CD4-positive, alpha-beta T cell (primary cell): ENCODE measurements at regions not wholly inside any gene's neighbourhood (a gene's known extent, or its start where the extent isn't known, plus 50 kb on each side); places are given as distances from the start of the nearest gene placed in this dataset.

Experiments
- ATAC-seq: fragments of 200-7000 bp; cut with Tn5 transposase; one replicate; pipeline ENCODE4 v1.10.0; 2022; ENCODE audit warnings: mild to moderate bottlenecking; ENCODE audit not compliant: poor library complexity
- CTCF ChIA-PET: fragments of 350-600 bp; sonication (Branson Sonifier 250); formaldehyde crosslinking; loops from one replicate; lab custom pipeline; 2021; ENCODE audit warnings: antibody characterized with exemption, inconsistent platforms; lab: Charles Lee
- POLR2A ChIA-PET: fragments of 350-600 bp; sonication (Branson Sonifier 250); formaldehyde crosslinking; loops from one replicate; lab custom pipeline; 2021; ENCODE audit warnings: antibody characterized with exemption, inconsistent platforms; lab: Charles Lee
- DNase-seq, 14 experiments: peaks; one replicate each; pipeline ENCODE4 v3.0.0-alpha.2; 2013 to 2020; ENCODE audit warnings: mixed read lengths in 2 of 14
- H3K27ac ChIP-seq, 2 donors: one replicate each; pipeline versions ENCODE4 v1.5.1 to v1.7.0; 2013; ENCODE audit warnings: low read length in 2 of 2, low read depth in 1 of 2, mild to moderate bottlenecking in 1 of 2
- H3K27me3 ChIP-seq, 2 experiments: 1 replicate in 1 of 2; 2 replicates in 1 of 2; pipeline versions ENCODE4 v1.6.1 to v1.7.0; 2013; ENCODE audit warnings: low read length in 2 of 2, control low read depth in 1 of 2, mild to moderate bottlenecking in 1 of 2, moderate library complexity in 1 of 2; ENCODE audit not compliant: insufficient read depth in 2 of 2, control insufficient read depth in 1 of 2
- H3K36me3 ChIP-seq: one replicate; pipeline ENCODE4 v1.6.1; 2013; ENCODE audit warnings: low read length, control low read depth; ENCODE audit not compliant: insufficient read depth
- H3K4me1 ChIP-seq: one replicate; pipeline ENCODE4 v1.6.1; 2013; ENCODE audit warnings: low read length, control low read depth; ENCODE audit not compliant: insufficient read depth
- H3K4me3 ChIP-seq: one replicate; pipeline ENCODE4 v1.5.1; 2013; ENCODE audit warnings: mild to moderate bottlenecking, low read length, moderate library complexity
- H3K9me3 ChIP-seq, 2 experiments: 1 replicate in 1 of 2; 2 replicates in 1 of 2; pipeline versions ENCODE4 v1.6.1 to v1.7.0; 2013; ENCODE audit warnings: low read length in 2 of 2, mild to moderate bottlenecking in 2 of 2, control low read depth in 1 of 2, moderate library complexity in 1 of 2; ENCODE audit not compliant: control insufficient read depth in 1 of 2, insufficient read depth in 1 of 2
- H3K27ac Mint-ChIP-seq: one replicate; pipeline ENCODE4 v1.8.0; 2020; ENCODE audit warnings: mixed read lengths
- H3K27me3 Mint-ChIP-seq: one replicate; pipeline ENCODE4 v1.8.0; 2021; ENCODE audit warnings: mixed read lengths
- H3K36me3 Mint-ChIP-seq: one replicate; pipeline ENCODE4 v1.8.0; 2021; ENCODE audit warnings: low read depth, mixed read lengths
- H3K4me1 Mint-ChIP-seq: one replicate; pipeline ENCODE4 v1.8.0; 2021; ENCODE audit warnings: low read depth, mixed read lengths
- H3K4me3 Mint-ChIP-seq: one replicate; pipeline ENCODE4 v1.8.0; 2020; ENCODE audit warnings: mild to moderate bottlenecking, mixed read lengths
- H3K9me3 Mint-ChIP-seq: one replicate; pipeline ENCODE4 v1.8.0; 2020; ENCODE audit warnings: mixed read lengths
- CTCF ChIP-seq: fragments of 200-600 bp; IDR thresholded peaks from one replicate; pipeline ENCODE4 v1.8.0; 2022; ENCODE audit warnings: antibody characterized with exemption, mild to moderate bottlenecking
- intact Hi-C, 2 experiments: fragments of 100-400 bp; cut with DNase I in 1 of 2; cut with micrococcal nuclease in 1 of 2; formaldehyde crosslinking; loops; one replicate each; pipeline versions ENCODE4 v1.15.1 to v1.9.0; 2023 to 2025; cut with DNase I, micrococcal nuclease

- Histone ChIP-seq H3K4me1 (no peaks in the 10 kb centered on the region), H3K9me3 (no peaks in the 10 kb centered on the region), H3K4me3 (no peak overlapping the region), H3K36me3 (no peaks in the 10 kb centered on the region), H3K27me3 (no peaks in the 10 kb centered on the region), H3K27ac (no peak overlapping the region)
- no peaks in the 10 kb centered on the region for H3K4me1 Mint-ChIP-seq
- no peak overlapping the region for H3K27ac Mint-ChIP-seq
- ChIA-PET CTCF (no interaction called here), POLR2A (no interaction called here)
- no peaks in the 10 kb centered on the region for H3K9me3 Mint-ChIP-seq
- DNase-seq: no peak
- no peaks in the 10 kb centered on the region for H3K36me3 Mint-ChIP-seq
- TF ChIP-seq CTCF: no peak
- intact Hi-C loops: no loop called here
- no peak overlapping the region for H3K4me3 Mint-ChIP-seq
- no peaks in the 10 kb centered on the region for H3K27me3 Mint-ChIP-seq
- ATAC-seq: no peak
Measured at GRCh38 chr4:81627590-81627989, 155.9 kb upstream of the RASGEF1B start.

GRCh38 chr4:81626851-81627250 lies 155.1 kb upstream of the RASGEF1B start:
- Mint-ChIP-seq H3K27ac (no peak overlapping the region), H3K9me3 (no peaks in the 10 kb centered on the region), H3K36me3 (no peaks in the 10 kb centered on the region), H3K4me1 (no peaks in the 10 kb centered on the region), H3K27me3 (no peaks in the 10 kb centered on the region), H3K4me3 (no peak overlapping the region)
- no peaks in the 10 kb centered on the region for H3K4me1 ChIP-seq
- intact Hi-C loops: no loop called here
- no peaks in the 10 kb centered on the region for H3K36me3 ChIP-seq
- no peak for TF ChIP-seq CTCF
- no peak overlapping the region for H3K4me3 ChIP-seq
- ATAC-seq (no peak), DNase-seq (no peak)
- H3K27me3 ChIP-seq: no peaks in the 10 kb centered on the region
- CTCF ChIA-PET: no interaction called here
- no peaks in the 10 kb centered on the region for H3K9me3 ChIP-seq
- H3K27ac ChIP-seq: no peak overlapping the region
- POLR2A ChIA-PET: no interaction called here

DNA sequence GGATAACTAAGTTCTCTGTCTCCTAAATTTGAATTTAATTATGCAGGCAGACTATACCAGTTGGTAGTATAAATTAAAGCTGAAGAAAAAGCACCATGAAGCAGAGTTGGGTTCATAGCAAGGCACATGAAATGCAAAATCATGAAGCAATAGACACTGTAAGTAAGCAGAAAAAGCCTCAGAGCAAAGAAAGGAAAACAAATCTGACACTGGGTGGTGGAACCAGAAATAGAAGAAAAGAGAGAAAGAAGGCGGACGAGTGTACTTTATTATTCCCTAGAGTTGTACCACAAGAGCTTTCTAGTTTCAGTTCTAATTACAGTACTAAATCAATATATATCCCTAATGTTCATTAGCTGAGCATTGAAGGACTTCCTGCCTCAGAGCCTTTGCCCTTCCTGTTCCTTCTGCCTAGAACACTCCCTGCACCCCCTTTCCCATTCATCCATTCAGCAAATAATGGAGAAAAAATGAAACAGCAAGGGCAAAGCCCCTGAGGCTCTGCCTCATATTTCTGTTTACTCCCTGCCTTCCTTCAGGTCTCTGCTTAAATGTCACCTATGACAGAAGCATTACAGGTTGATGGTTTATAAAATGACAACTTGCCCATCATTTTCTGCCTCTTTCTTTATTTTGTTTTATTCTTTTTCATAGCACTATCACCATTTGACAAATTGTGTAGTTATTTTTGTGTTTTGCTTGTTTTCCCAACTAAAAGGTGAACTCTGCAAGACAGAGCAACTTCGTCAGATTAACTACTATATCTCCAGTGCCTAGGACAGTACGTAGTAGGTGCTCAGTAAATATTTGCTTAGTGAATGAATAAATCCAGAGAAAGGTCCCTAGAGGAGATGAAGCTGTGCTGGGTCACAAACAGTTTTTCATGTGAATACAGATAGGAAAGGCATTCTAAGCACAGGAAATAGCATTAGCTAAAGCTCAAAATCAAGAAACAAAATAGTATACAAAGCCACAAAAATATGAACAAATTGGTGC lies 154.0 kb upstream of the RASGEF1B start:
- ChIA-PET POLR2A (no interaction called here), CTCF (no interaction called here)
- no peaks in the 10 kb centered on the region for H3K4me1 Mint-ChIP-seq
- H3K4me1 ChIP-seq: no peaks in the 10 kb centered on the region
- H3K27ac ChIP-seq: no peak overlapping the region
- H3K36me3 ChIP-seq: no peaks in the 10 kb centered on the region
- H3K9me3 Mint-ChIP-seq: no peaks in the 10 kb centered on the region
- no peak overlapping the region for H3K4me3 ChIP-seq
- H3K27me3 ChIP-seq: no peaks in the 10 kb centered on the region
- no peak overlapping the region for H3K4me3 Mint-ChIP-seq
- H3K27me3 Mint-ChIP-seq: no peaks in the 10 kb centered on the region
- no peak for TF ChIP-seq CTCF
- no peaks in the 10 kb centered on the region for H3K36me3 Mint-ChIP-seq
- intact Hi-C loops: no loop called here
- no peak for DNase-seq
- H3K9me3 ChIP-seq: no peaks in the 10 kb centered on the region
- no peak overlapping the region for H3K27ac Mint-ChIP-seq
- no peak for ATAC-seq
